ENCODE measurements at regions not wholly inside any gene's neighbourhood (a gene's known extent, or its start where the extent isn't known, plus 50 kb on each side); places are given as distances from the start of the nearest gene placed in this dataset.

DNA sequence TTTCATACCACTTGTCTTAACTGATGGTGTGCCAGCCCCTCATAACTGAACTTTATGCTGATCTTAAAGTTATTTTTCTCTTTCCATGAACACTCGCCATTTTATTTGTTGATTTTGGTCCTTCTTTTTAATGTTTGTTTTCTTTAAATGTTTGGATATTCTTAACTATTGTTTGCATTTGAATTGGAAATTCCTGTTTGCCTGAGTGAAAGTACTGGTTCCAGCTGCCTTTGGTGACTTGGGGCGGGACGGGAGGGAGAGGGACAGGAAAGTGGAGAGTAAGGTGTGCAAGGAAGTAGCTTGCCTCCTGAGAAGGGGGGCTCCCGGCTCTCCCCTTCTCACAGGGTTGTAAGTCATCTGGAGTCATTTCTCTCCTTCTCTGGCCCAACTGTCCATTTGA lies 287.1 kb upstream of the PPP2R3A start:
- TF ChIP-seq POLR2A (IDR thresholded peaks at IDR 0.05), result no peak
- TF ChIP-seq, protein P1, sequence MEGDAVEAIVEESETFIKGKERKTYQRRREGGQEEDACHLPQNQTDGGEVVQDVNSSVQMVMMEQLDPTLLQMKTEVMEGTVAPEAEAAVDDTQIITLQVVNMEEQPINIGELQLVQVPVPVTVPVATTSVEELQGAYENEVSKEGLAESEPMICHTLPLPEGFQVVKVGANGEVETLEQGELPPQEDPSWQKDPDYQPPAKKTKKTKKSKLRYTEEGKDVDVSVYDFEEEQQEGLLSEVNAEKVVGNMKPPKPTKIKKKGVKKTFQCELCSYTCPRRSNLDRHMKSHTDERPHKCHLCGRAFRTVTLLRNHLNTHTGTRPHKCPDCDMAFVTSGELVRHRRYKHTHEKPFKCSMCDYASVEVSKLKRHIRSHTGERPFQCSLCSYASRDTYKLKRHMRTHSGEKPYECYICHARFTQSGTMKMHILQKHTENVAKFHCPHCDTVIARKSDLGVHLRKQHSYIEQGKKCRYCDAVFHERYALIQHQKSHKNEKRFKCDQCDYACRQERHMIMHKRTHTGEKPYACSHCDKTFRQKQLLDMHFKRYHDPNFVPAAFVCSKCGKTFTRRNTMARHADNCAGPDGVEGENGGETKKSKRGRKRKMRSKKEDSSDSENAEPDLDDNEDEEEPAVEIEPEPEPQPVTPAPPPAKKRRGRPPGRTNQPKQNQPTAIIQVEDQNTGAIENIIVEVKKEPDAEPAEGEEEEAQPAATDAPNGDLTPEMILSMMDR (IDR thresholded peaks at IDR 0.05), result no peak
- intact Hi-C loops (cut with DNase I; ENCODE audit: low total_unique reads), result no loop called here
- H3K36me3 ChIP-seq, result no peaks in the 10 kb centered on the region
- H3K27ac ChIP-seq, result no peak overlapping the region
- DNase-seq, result no peak
- H3K27me3 ChIP-seq, result no peaks in the 10 kb centered on the region
- no peaks in the 10 kb centered on the region for H3K4me1 ChIP-seq
- H3K4me3 ChIP-seq, result no peak overlapping the region
- H3K9me3 ChIP-seq, result no peaks in the 10 kb centered on the region

GRCh38 chr3:135688003-135688402 lies 277.5 kb upstream of the PPP2R3A start:
- TF ChIP-seq POLR2A (IDR thresholded peaks at IDR 0.05), result no peak
- TF ChIP-seq, protein P1 (IDR thresholded peaks at IDR 0.05), result no peak
- no peak overlapping the region for H3K27ac ChIP-seq
- H3K4me1 ChIP-seq, result no peaks in the 10 kb centered on the region
- intact Hi-C loops (cut with DNase I; ENCODE audit: low total_unique reads), result no loop called here
- no peaks in the 10 kb centered on the region for H3K9me3 ChIP-seq
- DNase-seq, result no peak
- H3K4me3 ChIP-seq, result no peak overlapping the region
- no peaks in the 10 kb centered on the region for H3K36me3 ChIP-seq
- no peaks in the 10 kb centered on the region for H3K27me3 ChIP-seq

- no peaks in the 10 kb centered on the region for H3K4me1 ChIP-seq
- TF ChIP-seq POLR2A (IDR thresholded peaks at IDR 0.05), result no peak
- TF ChIP-seq, protein P1 (IDR thresholded peaks at IDR 0.05), result no peak
- intact Hi-C loops (cut with DNase I; ENCODE audit: low total_unique reads), result no loop called here
- DNase-seq, result no peak
- H3K27me3 ChIP-seq, result no peaks in the 10 kb centered on the region
- H3K36me3 ChIP-seq, result no peaks in the 10 kb centered on the region
- H3K4me3 ChIP-seq, result no peak overlapping the region
- H3K27ac ChIP-seq, result no peak overlapping the region
- H3K9me3 ChIP-seq, result no peaks in the 10 kb centered on the region
Observed at GRCh38 chr3:135690664-135691063, 274.9 kb upstream of the PPP2R3A start.

DNA sequence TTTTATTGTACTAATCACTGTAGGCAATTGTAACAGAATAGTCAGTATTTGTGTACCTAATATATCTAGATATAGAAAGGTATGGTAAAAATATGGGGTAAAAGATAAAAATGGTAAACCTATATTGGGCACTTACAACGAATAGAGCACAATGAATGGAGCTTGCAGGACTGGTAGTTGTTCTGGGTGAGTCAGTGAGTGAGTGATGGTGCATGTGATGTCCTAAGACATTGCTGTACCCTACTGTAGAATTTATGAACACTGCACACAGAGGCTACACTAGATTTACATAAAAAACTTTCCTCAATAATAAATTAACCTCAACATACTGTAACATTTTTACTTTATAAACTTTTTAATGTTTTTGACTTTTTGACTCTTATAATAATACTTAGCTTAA lies 274.3 kb upstream of the PPP2R3A start:
- no peak overlapping the region for H3K27ac ChIP-seq
- intact Hi-C loops (cut with DNase I; ENCODE audit: low total_unique reads), result no loop called here
- H3K4me1 ChIP-seq, result no peaks in the 10 kb centered on the region
- TF ChIP-seq POLR2A (IDR thresholded peaks at IDR 0.05), result no peak
- TF ChIP-seq, protein P1 (IDR thresholded peaks at IDR 0.05), result no peak
- H3K4me3 ChIP-seq, result no peak overlapping the region
- DNase-seq, result no peak
- no peaks in the 10 kb centered on the region for H3K36me3 ChIP-seq
- no peaks in the 10 kb centered on the region for H3K9me3 ChIP-seq
- H3K27me3 ChIP-seq, result no peaks in the 10 kb centered on the region

DNA sequence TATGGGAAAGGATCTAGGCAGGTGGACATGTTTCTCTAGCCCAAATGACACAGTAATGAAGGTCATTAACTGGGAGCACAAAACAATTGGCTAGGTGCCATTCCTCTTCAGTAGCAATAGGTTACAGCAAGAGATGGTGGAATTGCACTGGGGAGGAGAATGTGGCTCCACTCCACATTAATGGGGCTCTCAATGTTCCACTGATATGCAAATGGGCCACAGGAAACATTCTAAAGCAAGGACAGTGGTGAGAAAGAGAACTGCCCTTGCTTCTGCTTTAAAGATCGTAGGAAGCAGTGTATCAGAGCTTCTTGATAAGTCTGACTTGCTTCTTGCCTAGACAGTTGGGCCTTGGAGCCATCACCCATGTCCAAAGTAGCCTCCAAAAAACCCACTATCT lies 271.4 kb upstream of the PPP2R3A start:
- Histone ChIP-seq H3K27me3 (no peaks in the 10 kb centered on the region), H3K36me3 (no peaks in the 10 kb centered on the region), H3K9me3 (no peaks in the 10 kb centered on the region), H3K4me3 (no peak overlapping the region), H3K27ac (no peak overlapping the region), H3K4me1 (no peaks in the 10 kb centered on the region)
- TF ChIP-seq, protein P1 (IDR thresholded peaks at IDR 0.05), result no peak
- TF ChIP-seq POLR2A (IDR thresholded peaks at IDR 0.05), result no peak
- intact Hi-C loops (cut with DNase I; ENCODE audit: low total_unique reads), result no loop called here
- no peak for DNase-seq

Measured in uterus (tissue), 3 donors.